H9 (cell line): ENCODE measurements at regions not wholly inside any gene's neighbourhood (a gene's known extent, or its start where the extent isn't known, plus 50 kb on each side); places are given as distances from the start of the nearest gene placed in this dataset.

Experiments
- DNase-seq: peaks from one replicate; pipeline ENCODE4 v3.0.0-alpha.2; 2017
- H2AFZ ChIP-seq: one replicate; pipeline ENCODE4 v1.6.1; 2013; ENCODE audit warnings: mild to moderate bottlenecking, low read length, control low read depth, moderate library complexity
- H2AK5ac ChIP-seq: 2 replicates; pipeline ENCODE4 v1.6.1; 2013; ENCODE audit warnings: low read length, control low read depth, mixed read lengths; ENCODE audit not compliant: insufficient read length
- H2BK120ac ChIP-seq: one replicate; pipeline ENCODE4 v1.6.1; 2013; ENCODE audit warnings: low read depth, mild to moderate bottlenecking, low read length, control low read depth, inconsistent platforms; ENCODE audit not compliant: poor library complexity, severe bottlenecking
- H2BK12ac ChIP-seq: 2 replicates; pipeline ENCODE4 v1.6.1; 2013; ENCODE audit warnings: low read length, control low read depth, mixed read lengths, low read depth; ENCODE audit not compliant: insufficient read length
- H2BK15ac ChIP-seq: 2 replicates; pipeline ENCODE4 v1.6.1; 2013; ENCODE audit warnings: low read depth, low read length, control low read depth
- H2BK20ac ChIP-seq: one replicate; pipeline ENCODE4 v1.6.1; 2013; ENCODE audit warnings: low read depth, mild to moderate bottlenecking, low read length, control low read depth, inconsistent platforms; ENCODE audit not compliant: poor library complexity, severe bottlenecking
- H2BK5ac ChIP-seq: 2 replicates; pipeline ENCODE4 v1.6.1; 2013; ENCODE audit warnings: low read length, control low read depth, mixed read lengths; ENCODE audit not compliant: insufficient read length
- H3K14ac ChIP-seq: 2 replicates; pipeline ENCODE4 v1.6.1; 2013; ENCODE audit warnings: low read length, control low read depth; ENCODE audit not compliant: insufficient read depth
- H3K18ac ChIP-seq: 2 replicates; pipeline ENCODE4 v1.6.1; 2013; ENCODE audit warnings: low read depth, mild to moderate bottlenecking, mixed read lengths, low read length, control low read depth; ENCODE audit not compliant: insufficient read length
- H3K23ac ChIP-seq: 2 replicates; pipeline ENCODE4 v1.6.1; 2013; ENCODE audit warnings: low read length, control low read depth, mixed read lengths, low read depth; ENCODE audit not compliant: insufficient read length
- H3K23me2 ChIP-seq: 2 replicates; pipeline ENCODE4 v1.6.1; 2013; ENCODE audit warnings: low read depth, mild to moderate bottlenecking, mixed read lengths, low read length, control low read depth; ENCODE audit not compliant: insufficient read length, poor library complexity, severe bottlenecking
- H3K27ac ChIP-seq: 2 replicates; pipeline ENCODE4 v1.5.1; 2013; ENCODE audit warnings: low read length, control low read depth, mixed read lengths, low read depth; ENCODE audit not compliant: insufficient read length
- H3K27me3 ChIP-seq: 2 replicates; pipeline ENCODE4 v1.6.1; 2013; ENCODE audit warnings: low read length, control low read depth, inconsistent platforms; ENCODE audit not compliant: insufficient read depth
- H3K4ac ChIP-seq: 2 replicates; pipeline ENCODE4 v1.6.1; 2013; ENCODE audit warnings: low read depth, mild to moderate bottlenecking, control low read depth, inconsistent platforms, low read length, moderate library complexity
- H3K4me1 ChIP-seq: 2 replicates; pipeline ENCODE4 v1.6.1; 2013; ENCODE audit warnings: low read length, control low read depth, inconsistent platforms; ENCODE audit not compliant: insufficient read depth
- H3K4me2 ChIP-seq: 2 replicates; pipeline ENCODE4 v1.6.1; 2013; ENCODE audit warnings: low read length, control low read depth, mixed read lengths; ENCODE audit not compliant: insufficient read length, insufficient read depth
- H3K56ac ChIP-seq: 2 replicates; pipeline ENCODE4 v1.6.1; 2013; ENCODE audit warnings: low read depth, mild to moderate bottlenecking, mixed read lengths, low read length, control low read depth; ENCODE audit not compliant: insufficient read length
- H3K79me1 ChIP-seq: 2 replicates; pipeline ENCODE4 v1.6.1; 2013; ENCODE audit warnings: low read depth, mild to moderate bottlenecking, moderate library complexity, low read length, control low read depth, inconsistent platforms; ENCODE audit not compliant: insufficient read depth, poor library complexity, severe bottlenecking
- H3K79me2 ChIP-seq: 2 replicates; pipeline ENCODE4 v1.6.1; 2013; ENCODE audit warnings: low read length, control low read depth, inconsistent platforms; ENCODE audit not compliant: insufficient read depth
- H3K9ac ChIP-seq: 2 replicates; pipeline ENCODE4 v1.6.1; 2013; ENCODE audit warnings: low read length, control low read depth, mixed read lengths; ENCODE audit not compliant: insufficient read length; ENCODE audit errors: extremely low read depth
- H3K9me3 ChIP-seq: one replicate; pipeline ENCODE4 v1.6.1; 2013; ENCODE audit warnings: low read depth, low read length, inconsistent platforms; ENCODE audit not compliant: control insufficient read depth
- H3T11ph ChIP-seq: one replicate; pipeline ENCODE4 v1.6.1; 2013; ENCODE audit warnings: mild to moderate bottlenecking, low read length, control low read depth, inconsistent platforms
- H4K20me1 ChIP-seq: one replicate; pipeline ENCODE4 v1.6.1; 2013; ENCODE audit not compliant: control insufficient read depth, insufficient read length, insufficient read depth
- H4K5ac ChIP-seq: 2 replicates; pipeline ENCODE4 v1.6.1; 2013; ENCODE audit warnings: low read depth, mild to moderate bottlenecking, mixed read lengths, low read length, control low read depth; ENCODE audit not compliant: insufficient read length
- H4K8ac ChIP-seq: replicated peaks from 2 replicates; pipeline ENCODE4 v1.6.1; 2013; ENCODE audit warnings: low read length, control low read depth, mixed read lengths, low read depth; ENCODE audit not compliant: insufficient read length
- H4K91ac ChIP-seq: 2 replicates; pipeline ENCODE4 v1.6.1; 2013; ENCODE audit warnings: low read depth, mild to moderate bottlenecking, moderate library complexity, mixed read lengths, low read length, control low read depth; ENCODE audit not compliant: insufficient read length
- H3K27ac Mint-ChIP-seq, 3 experiments: 2 replicates in 2 of 3; 3 replicates in 1 of 3; pipeline ENCODE4 v1.8.0; 2020 to 2021; ENCODE audit warnings: mixed read lengths in 3 of 3, mild to moderate bottlenecking in 1 of 3, moderate library complexity in 1 of 3
- H3K27me3 Mint-ChIP-seq: 2 replicates; pipeline ENCODE4 v1.8.0; 2021; ENCODE audit warnings: low read depth, mild to moderate bottlenecking, moderate library complexity, mixed read lengths
- H3K36me3 Mint-ChIP-seq, 3 experiments: 2 replicates in 2 of 3; 3 replicates in 1 of 3; pipeline ENCODE4 v1.8.0; 2020 to 2021; ENCODE audit warnings: low read depth in 3 of 3, mixed read lengths in 3 of 3; ENCODE audit not compliant: insufficient read depth in 1 of 3
- H3K4me1 Mint-ChIP-seq, 2 experiments: 2 replicates each; pipeline ENCODE4 v1.8.0; 2020; ENCODE audit warnings: mixed read lengths in 2 of 2
- H3K4me3 Mint-ChIP-seq, 2 experiments: 2 replicates in 1 of 2; 3 replicates in 1 of 2; pipeline ENCODE4 v1.8.0; 2020 to 2021; ENCODE audit warnings: mild to moderate bottlenecking in 2 of 2, mixed read lengths in 2 of 2, moderate library complexity in 1 of 2
- H3K9me3 Mint-ChIP-seq, 2 experiments: 2 replicates in 1 of 2; 3 replicates in 1 of 2; pipeline ENCODE4 v1.8.0; 2020; ENCODE audit warnings: mild to moderate bottlenecking in 2 of 2, mixed read lengths in 2 of 2, moderate library complexity in 1 of 2
- CTCF ChIP-seq: fragments of 200-600 bp; sonication (generic); conservative IDR thresholded peaks from 3 replicates; pipeline ENCODE4 v1.8.0; 2021; ENCODE audit warnings: antibody characterized with exemption, mild to moderate bottlenecking
- WGBS: extraction: QIAGEN DNeasy Blood & Tissue Kit; methylation state at CpG from one replicate; pipeline ENCODE4 v1.1.7; 2013; ENCODE audit warnings: missing lambda C conversion rate, low lambda C conversion rate, mixed read lengths; ENCODE audit not compliant: insufficient read length; ENCODE audit errors: extremely low coverage; 5-methylcytosine and 5-hydroxymethylcytosine counted together

- H2AK5ac ChIP-seq: no peak overlapping the region
- H4K8ac ChIP-seq: no peak overlapping the region
- no peak overlapping the region for H3K4me3 Mint-ChIP-seq
- H3K23me2 ChIP-seq: no peaks in the 10 kb centered on the region
- no peak for TF ChIP-seq CTCF
- no peak overlapping the region for H4K5ac ChIP-seq
- H3K27ac ChIP-seq: no peak overlapping the region
- H3K79me2 ChIP-seq: no peaks in the 10 kb centered on the region
- no peak overlapping the region for H3T11ph ChIP-seq
- H3K27me3 ChIP-seq: no peaks in the 10 kb centered on the region
- no peak overlapping the region for H2AFZ ChIP-seq
- no peak overlapping the region for H3K23ac ChIP-seq
- no peak overlapping the region for H3K14ac ChIP-seq
- H2BK15ac ChIP-seq: no peak overlapping the region
- H3K9me3 ChIP-seq: no peaks in the 10 kb centered on the region
- H3K56ac ChIP-seq: no peak overlapping the region
- no peak overlapping the region for H3K4ac ChIP-seq
- no peak for DNase-seq
- H3K79me1 ChIP-seq: no peaks in the 10 kb centered on the region
- no peaks in the 10 kb centered on the region for H3K27me3 Mint-ChIP-seq
- no peak overlapping the region for H3K27ac Mint-ChIP-seq
- no peak overlapping the region for H2BK120ac ChIP-seq
- H4K20me1 ChIP-seq: no peaks in the 10 kb centered on the region
- H3K9me3 Mint-ChIP-seq: no peaks in the 10 kb centered on the region
- H2BK20ac ChIP-seq: no peak overlapping the region
- no CpG with 5 or more reads among the region's 2 CpGs for WGBS
- H3K4me1 Mint-ChIP-seq: no peaks in the 10 kb centered on the region
- H3K4me2 ChIP-seq: no peak overlapping the region
- no peak overlapping the region for H2BK5ac ChIP-seq
- H3K36me3 Mint-ChIP-seq: no peaks in the 10 kb centered on the region
- H4K91ac ChIP-seq: no peak overlapping the region
- H3K18ac ChIP-seq: no peak overlapping the region
- no peak overlapping the region for H3K9ac ChIP-seq
- H3K4me1 ChIP-seq: no peaks in the 10 kb centered on the region
- H2BK12ac ChIP-seq: no peak overlapping the region
Measured at GRCh38 chr18:1408376-1408775, 503.7 kb downstream of the ADCYAP1 start.
